ENCODE measurements at regions not wholly inside any gene's neighbourhood (a gene's known extent, or its start where the extent isn't known, plus 50 kb on each side); places are given as distances from the start of the nearest gene placed in this dataset.

DNA sequence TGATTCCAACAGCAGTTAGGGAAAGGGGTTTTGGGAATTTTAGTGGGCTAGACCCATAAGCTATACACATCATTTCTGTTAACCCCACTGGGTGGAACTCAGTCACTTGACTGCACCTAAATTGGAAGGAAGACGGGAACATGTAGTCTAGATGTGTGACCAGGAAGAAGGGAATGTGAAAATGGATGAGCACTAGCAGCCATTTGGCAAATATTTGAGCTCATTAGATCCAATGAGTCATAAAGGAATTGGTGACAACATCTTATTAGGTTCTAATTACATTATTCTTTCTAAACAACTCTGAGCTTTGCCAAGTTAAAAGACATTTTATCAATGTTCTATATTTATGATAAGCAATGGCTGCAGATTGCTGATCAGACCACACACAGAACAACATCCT is 400.6 kb downstream of the IRS1 start:
- no peak overlapping the region for H3K4me3 ChIP-seq (replicated peaks; ENCODE audit: low read depth, low read length)
- TF ChIP-seq, protein P1, sequence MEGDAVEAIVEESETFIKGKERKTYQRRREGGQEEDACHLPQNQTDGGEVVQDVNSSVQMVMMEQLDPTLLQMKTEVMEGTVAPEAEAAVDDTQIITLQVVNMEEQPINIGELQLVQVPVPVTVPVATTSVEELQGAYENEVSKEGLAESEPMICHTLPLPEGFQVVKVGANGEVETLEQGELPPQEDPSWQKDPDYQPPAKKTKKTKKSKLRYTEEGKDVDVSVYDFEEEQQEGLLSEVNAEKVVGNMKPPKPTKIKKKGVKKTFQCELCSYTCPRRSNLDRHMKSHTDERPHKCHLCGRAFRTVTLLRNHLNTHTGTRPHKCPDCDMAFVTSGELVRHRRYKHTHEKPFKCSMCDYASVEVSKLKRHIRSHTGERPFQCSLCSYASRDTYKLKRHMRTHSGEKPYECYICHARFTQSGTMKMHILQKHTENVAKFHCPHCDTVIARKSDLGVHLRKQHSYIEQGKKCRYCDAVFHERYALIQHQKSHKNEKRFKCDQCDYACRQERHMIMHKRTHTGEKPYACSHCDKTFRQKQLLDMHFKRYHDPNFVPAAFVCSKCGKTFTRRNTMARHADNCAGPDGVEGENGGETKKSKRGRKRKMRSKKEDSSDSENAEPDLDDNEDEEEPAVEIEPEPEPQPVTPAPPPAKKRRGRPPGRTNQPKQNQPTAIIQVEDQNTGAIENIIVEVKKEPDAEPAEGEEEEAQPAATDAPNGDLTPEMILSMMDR (IDR thresholded peaks at IDR 0.05; ENCODE audit: low read length, missing control alignments) = no peak

DNA sequence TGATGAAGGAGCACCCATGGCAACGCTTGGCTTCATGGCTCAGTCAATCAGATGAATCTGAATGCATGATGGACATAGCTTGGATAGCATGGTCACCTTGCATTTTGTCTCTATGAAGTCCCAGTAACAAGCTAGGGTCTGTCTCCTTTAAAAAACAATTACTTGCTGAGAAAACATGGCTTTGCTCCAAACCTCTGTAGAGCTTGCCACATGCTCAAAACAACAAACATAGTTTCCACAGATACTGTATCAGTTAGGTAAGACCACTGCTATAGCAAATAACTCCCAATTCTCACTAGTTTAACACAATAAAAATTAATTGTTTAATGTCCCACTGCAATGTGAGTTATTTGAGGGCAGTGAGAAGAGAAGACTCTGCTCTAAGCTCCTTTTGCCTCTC is 401.0 kb downstream of the IRS1 start:
- TF ChIP-seq, protein P1 (IDR thresholded peaks at IDR 0.05; ENCODE audit: low read length, missing control alignments) = no peak
- H3K4me3 ChIP-seq (replicated peaks; ENCODE audit: low read depth, low read length) = no peak overlapping the region
- peak; percentile 69 for DNase-seq (ENCODE audit: low read depth)

More for the DNA sequence above, 400.6 kb downstream of the IRS1 start:
- no peak for DNase-seq (ENCODE audit: low read depth)

DNA sequence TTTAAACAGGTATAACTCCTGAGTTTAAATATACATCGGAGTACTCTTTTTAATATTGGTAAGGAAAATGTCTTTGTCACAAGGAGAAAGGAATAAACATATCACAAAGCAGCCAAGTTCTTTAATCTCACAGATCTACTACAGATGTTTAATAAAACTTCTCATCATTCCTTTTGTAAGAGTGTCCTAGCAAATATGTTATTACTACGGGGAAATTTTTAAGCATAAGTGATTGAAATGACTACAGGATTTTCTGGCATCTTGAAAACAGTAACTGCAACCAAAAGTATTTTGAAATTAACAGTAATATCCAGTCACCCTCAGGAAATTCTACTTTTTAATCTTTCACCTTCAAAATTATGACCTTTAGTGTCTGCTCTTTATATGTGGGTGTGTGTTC is 403.1 kb downstream of the IRS1 start:
- TF ChIP-seq, protein P1 (IDR thresholded peaks at IDR 0.05; ENCODE audit: low read length, missing control alignments) = no peak
- no peak overlapping the region for H3K4me3 ChIP-seq (replicated peaks; ENCODE audit: low read depth, low read length)
- no peak for DNase-seq (ENCODE audit: low read depth)

DNA sequence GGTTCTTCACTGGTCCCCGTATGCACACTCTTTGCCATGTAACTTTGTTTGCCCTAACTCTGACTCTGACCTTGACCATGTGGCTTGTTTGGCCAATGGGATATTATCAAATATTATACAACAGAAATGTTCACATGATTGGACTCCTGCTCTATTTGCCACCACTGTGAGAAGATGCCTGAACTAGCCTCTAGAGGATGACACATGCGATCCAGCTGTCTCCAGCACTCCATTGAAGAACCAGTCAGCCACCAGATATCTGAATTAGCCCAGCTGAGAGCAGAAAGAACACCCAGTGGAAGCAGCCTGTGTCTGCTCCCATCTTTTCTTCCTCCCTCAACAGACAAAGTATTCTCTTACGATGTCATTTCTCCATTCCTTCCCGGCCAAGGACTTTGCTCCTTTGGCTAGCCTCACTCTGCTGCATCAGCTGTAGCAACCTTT is 412.1 kb downstream of the IRS1 start:
- TF ChIP-seq, protein P1 (IDR thresholded peaks at IDR 0.05; ENCODE audit: low read length, missing control alignments) = no peak
- DNase-seq (ENCODE audit: low read depth) = no peak
- no peak overlapping the region for H3K4me3 ChIP-seq (replicated peaks; ENCODE audit: low read depth, low read length)

DNA sequence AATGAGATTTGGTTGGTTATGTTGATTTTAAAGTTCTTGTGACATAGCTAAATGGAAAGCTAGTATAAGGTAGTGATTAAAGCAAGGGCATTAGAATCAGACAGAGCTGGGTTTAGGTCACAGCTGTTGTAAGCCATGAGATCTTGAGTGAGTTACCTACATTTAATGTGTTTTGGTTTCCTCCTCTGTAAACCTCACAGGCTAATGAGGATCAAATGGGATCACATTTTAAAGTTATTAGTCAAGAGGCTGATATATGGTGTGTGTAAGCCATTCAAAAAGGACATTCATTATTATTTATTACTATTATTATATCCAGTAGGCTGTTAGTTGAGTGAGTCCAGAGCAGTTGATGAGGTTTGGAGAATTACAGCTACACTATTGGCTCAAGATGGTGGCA is 416.2 kb downstream of the IRS1 start:
- TF ChIP-seq, protein P1 (IDR thresholded peaks at IDR 0.05; ENCODE audit: low read length, missing control alignments) = no peak

DNA sequence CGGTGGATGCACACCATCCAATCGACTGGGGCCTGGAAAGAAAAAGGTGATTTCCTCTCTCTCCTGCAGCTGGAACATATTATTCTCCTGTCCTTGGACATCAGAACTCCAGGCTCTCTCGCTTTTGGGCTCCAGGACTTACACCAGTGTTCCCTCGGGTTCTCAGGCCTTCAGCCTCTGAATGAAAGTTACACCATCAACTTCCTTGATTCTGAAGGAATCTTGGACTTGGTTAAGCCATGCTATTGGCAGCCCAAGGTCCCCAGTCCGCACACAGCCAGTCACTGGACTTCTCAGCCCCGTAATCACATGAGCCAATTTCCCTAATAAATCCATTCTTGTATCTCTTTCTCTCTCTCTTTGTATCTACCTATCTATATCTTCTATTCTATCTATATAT is 418.9 kb downstream of the IRS1 start:
- TF ChIP-seq, protein P1 (IDR thresholded peaks at IDR 0.05; ENCODE audit: low read length, missing control alignments) = no peak
- no peak for DNase-seq (ENCODE audit: low read depth)

More for the DNA sequence above, 416.2 kb downstream of the IRS1 start:
- no peak overlapping the region for H3K4me3 ChIP-seq (replicated peaks; ENCODE audit: low read depth, low read length)
- no peak for DNase-seq (ENCODE audit: low read depth)

More for the DNA sequence above, 418.9 kb downstream of the IRS1 start:
- no peak overlapping the region for H3K4me3 ChIP-seq (replicated peaks; ENCODE audit: low read depth, low read length)

Measured in fibroblast of pulmonary artery (primary cell).